Endothelial cell of umbilical vein (primary cell): ENCODE measurements at regions not wholly inside any gene's neighbourhood (a gene's known extent, or its start where the extent isn't known, plus 50 kb on each side); places are given as distances from the start of the nearest gene placed in this dataset.

Experiments
- BruUV-seq: library from RNA; stranded (reverse); fragments of 400-500 nt; replicated peaks from 2 replicates; lab custom pipeline; 2021; lab: Mats Ljungman, UMichigan
- CTCF ChIA-PET: fragments of 300-600, 350-600 bp; sonication (Branson Sonifier 250); formaldehyde crosslinking; loops from one replicate; lab custom pipeline; 2021; ENCODE audit warnings: antibody characterized with exemption, inconsistent platforms; lab: Charles Lee
- POLR2A ChIA-PET: fragments of 300-600, 350-600 bp; sonication (Branson Sonifier 250); formaldehyde crosslinking; loops from one replicate; lab custom pipeline; 2021; ENCODE audit warnings: antibody characterized with exemption, inconsistent platforms; lab: Charles Lee
- DNase-seq: peaks from one replicate; pipeline ENCODE4 v3.0.0-alpha.2; 2011; ENCODE audit warnings: low read depth, low spot score
- FAIRE-seq: peaks from 2 replicates; lab custom pipeline; 2011; peaks lifted over from hg19 to GRCh38; lab: Jason Lieb, UNC
- H2AFZ ChIP-seq: 2 replicates; pipeline ENCODE4 v1.6.0; 2012; ENCODE audit warnings: low read depth, low read length, control low read depth, inconsistent platforms
- H3K27ac ChIP-seq: 2 replicates; pipeline ENCODE4 v1.5.1; 2011; ENCODE audit warnings: low read depth, mild to moderate bottlenecking, control low read depth, low read length, moderate library complexity; ENCODE audit not compliant: insufficient read depth
- H3K27me3 ChIP-seq, 2 experiments: 2 replicates each; pipeline versions ENCODE4 v1.6.0 to v1.6.1; 2011; ENCODE audit warnings: low read length in 2 of 2, mixed read lengths in 1 of 2; ENCODE audit not compliant: control insufficient read depth in 2 of 2, insufficient read depth in 2 of 2
- H3K36me3 ChIP-seq, 2 experiments: 2 replicates in 1 of 2; 3 replicates in 1 of 2; pipeline ENCODE4 v1.5.1; 2011; ENCODE audit warnings: low read length in 2 of 2, mild to moderate bottlenecking in 1 of 2, moderate library complexity in 1 of 2; ENCODE audit not compliant: control insufficient read depth in 2 of 2, insufficient read depth in 2 of 2; ENCODE audit errors: extremely low read depth in 1 of 2
- H3K4me1 ChIP-seq: 3 replicates; pipeline ENCODE4 v1.5.1; 2011; ENCODE audit warnings: mild to moderate bottlenecking, low read length; ENCODE audit not compliant: control insufficient read depth, insufficient read depth; ENCODE audit errors: extremely low read depth
- H3K4me2 ChIP-seq: 2 replicates; pipeline ENCODE4 v1.6.1; 2011; ENCODE audit warnings: low read length, control low read depth, mixed read lengths; ENCODE audit not compliant: insufficient read depth
- H3K4me3 ChIP-seq, 3 experiments: fragments of 200-600 bp in 1 of 3; sonication (generic), shearing (Covaris generic) in 1 of 3; replicated peaks in 1 of 3; 2 replicates each; pipeline ENCODE4 v1.5.1; 2011 to 2016; ENCODE audit warnings: control low read depth in 3 of 3, low read length in 3 of 3, mild to moderate bottlenecking in 2 of 3, inconsistent platforms in 1 of 3, low read depth in 1 of 3, moderate library complexity in 1 of 3; ENCODE audit not compliant: insufficient read depth in 1 of 3
- H3K79me2 ChIP-seq: 2 replicates; pipeline ENCODE4 v1.6.0; 2012; ENCODE audit warnings: low read length, inconsistent platforms; ENCODE audit not compliant: control insufficient read depth, insufficient read depth
- H3K9ac ChIP-seq: replicated peaks from 2 replicates; pipeline ENCODE3; 2011; ENCODE audit warnings: low read length, control low read depth; ENCODE audit not compliant: insufficient read depth; ENCODE audit errors: extremely low read depth
- H3K9me1 ChIP-seq: replicated peaks from 3 replicates; pipeline ENCODE4 v1.6.0; 2011; ENCODE audit warnings: mild to moderate bottlenecking, low read length; ENCODE audit not compliant: control insufficient read depth, insufficient read depth; ENCODE audit errors: extremely low read depth
- H3K9me3 ChIP-seq: replicated peaks from 2 replicates; pipeline ENCODE4 v1.5.1; 2012; ENCODE audit warnings: low read length, inconsistent platforms; ENCODE audit not compliant: control insufficient read depth, insufficient read depth
- H4K20me1 ChIP-seq: replicated peaks from 2 replicates; pipeline ENCODE3; 2011; ENCODE audit warnings: mild to moderate bottlenecking, low read length; ENCODE audit not compliant: control insufficient read depth, insufficient read depth; ENCODE audit errors: extremely low read depth
- CTCF ChIP-seq, 2 donors: IDR thresholded peaks; 1 replicate in 1 of 2; 2 replicates in 1 of 2; pipeline ENCODE4 v1.5.1; 2011; ENCODE audit warnings: low read length in 2 of 2, mild to moderate bottlenecking in 2 of 2, moderate library complexity in 2 of 2, control low read depth in 1 of 2, inconsistent platforms in 1 of 2, low read depth in 1 of 2; ENCODE audit not compliant: insufficient read depth in 1 of 2; ENCODE audit errors: extremely low read depth in 1 of 2
- EZH2 ChIP-seq: IDR thresholded peaks from 2 replicates; pipeline ENCODE4 v1.6.1; 2012; ENCODE audit warnings: borderline replicate concordance, low read depth, mild to moderate bottlenecking, moderate library complexity, low read length, inconsistent platforms; ENCODE audit not compliant: severe bottlenecking
- FOS ChIP-seq: IDR thresholded peaks from 2 replicates; pipeline ENCODE4 v1.6.1; 2011; ENCODE audit warnings: mild to moderate bottlenecking, low read length, moderate library complexity, borderline replicate concordance; ENCODE audit not compliant: insufficient read depth
- GATA2 ChIP-seq: IDR thresholded peaks from 2 replicates; pipeline ENCODE4 v1.7.0; 2011; ENCODE audit warnings: low read depth, mild to moderate bottlenecking, moderate library complexity, mixed read lengths, low read length; ENCODE audit not compliant: insufficient read length, insufficient read depth
- JUN ChIP-seq: IDR thresholded peaks from 2 replicates; pipeline ENCODE4 v1.6.1; 2011; ENCODE audit warnings: borderline replicate concordance, low read depth; ENCODE audit not compliant: insufficient read length, insufficient read depth
- MAX ChIP-seq: IDR thresholded peaks from 2 replicates; pipeline ENCODE4 v1.6.1; 2011; ENCODE audit not compliant: insufficient read depth, insufficient read length
- MYC ChIP-seq: IDR thresholded peaks from one replicate; pipeline ENCODE4 v1.6.1; 2011; ENCODE audit warnings: mild to moderate bottlenecking, low read depth, low read length
- POLR2A ChIP-seq: IDR thresholded peaks from 2 replicates; pipeline ENCODE4 v1.6.1; 2012; ENCODE audit warnings: low read depth, mild to moderate bottlenecking, control low read depth, low read length
- POLR2AphosphoS5 ChIP-seq: IDR thresholded peaks from 2 replicates; pipeline ENCODE4 v1.6.1; 2012; ENCODE audit warnings: low read depth, mild to moderate bottlenecking, control low read depth, low read length, moderate library complexity; ENCODE audit not compliant: insufficient read depth
- dilution Hi-C: fragments of 300-500 bp; cut with MboI; formaldehyde crosslinking; loops from one replicate; pipeline ENCODE4 v1.15.0; 2019; ENCODE audit warnings: low sequenced_read_pairs; ENCODE audit not compliant: extremely low pct_ligation_motif_present
- intact Hi-C: fragments of 100-400 bp; cut with micrococcal nuclease; formaldehyde crosslinking; loops from one replicate; pipeline ENCODE4 v1.10.0; 2022

- Histone ChIP-seq H3K4me3 (no peak overlapping the region), H3K79me2 (no peaks in the 10 kb centered on the region), H3K4me2 (no peak overlapping the region), H4K20me1 (no peaks in the 10 kb centered on the region), H3K4me1 (no peaks in the 10 kb centered on the region), H3K9me1 (no peaks in the 10 kb centered on the region), H3K9me3 (peaks cover 3% of the 10 kb centered on the region), H2AFZ (no peak overlapping the region), H3K27me3 (no peaks in the 10 kb centered on the region), H3K27ac (no peak overlapping the region), H3K9ac (no peak overlapping the region), H3K36me3 (no peaks in the 10 kb centered on the region)
- TF ChIP-seq MAX (no peak), POLR2AphosphoS5 (no peak), JUN (no peak), FOS (no peak), POLR2A (no peak)
- dilution Hi-C loops = no loop called here
- DNase-seq = no peak
- intact Hi-C loops = no loop called here
- FAIRE-seq = no peak
- no TSS peak for BruUV-seq
- ChIA-PET POLR2A (no interaction called here), CTCF (no interaction called here)
Observed at GRCh38 chr21:22253761-22254160, 1255.6 kb downstream of the NCAM2 start.

GRCh38 chr21:22258821-22259220 lies 1260.6 kb downstream of the NCAM2 start:
- Histone ChIP-seq H3K27ac (no peak overlapping the region), H2AFZ (no peak overlapping the region), H3K27me3 (no peaks in the 10 kb centered on the region), H3K4me3 (no peak overlapping the region), H4K20me1 (no peaks in the 10 kb centered on the region), H3K4me2 (no peak overlapping the region), H3K9me1 (no peaks in the 10 kb centered on the region), H3K79me2 (no peaks in the 10 kb centered on the region), H3K9me3 (no peaks in the 10 kb centered on the region), H3K9ac (no peak overlapping the region), H3K36me3 (no peaks in the 10 kb centered on the region), H3K4me1 (no peaks in the 10 kb centered on the region)
- POLR2A ChIA-PET = no interaction called here
- DNase-seq (no peak), FAIRE-seq (no peak)
- intact Hi-C loops (no loop called here), dilution Hi-C loops (no loop called here)
- BruUV-seq = no TSS peak
- TF ChIP-seq POLR2AphosphoS5 (no peak), GATA2 (no peak), POLR2A (no peak), MAX (no peak), EZH2 (no peak), JUN (no peak), MYC (no peak), FOS (no peak), CTCF (IDR thresholded peaks at IDR 0.05; ENCODE audit: extremely low read depth in 1 of 2, insufficient read depth in 1 of 2, low read depth in 1 of 2, low read length in 2 of 2) (no peak)
- CTCF ChIA-PET = no interaction called here
